Choroid plexus epithelial cell (primary cell): ENCODE measurements at regions not wholly inside any gene's neighbourhood (a gene's known extent, or its start where the extent isn't known, plus 50 kb on each side); places are given as distances from the start of the nearest gene placed in this dataset.

Source experiments
- DNase-seq: peaks from one replicate; pipeline ENCODE4 v3.0.0-alpha.2; 2010; ENCODE audit warnings: low read depth
- H3K4me3 ChIP-seq: 2 replicates; pipeline ENCODE4 v1.5.1; 2011; ENCODE audit warnings: low read depth, mild to moderate bottlenecking, control low read depth, low read length, moderate library complexity
- CTCF ChIP-seq: conservative IDR thresholded peaks from 2 replicates; pipeline ENCODE4 v1.5.1; 2011; ENCODE audit warnings: low read depth, mild to moderate bottlenecking, control low read depth, inconsistent platforms, low read length, moderate library complexity

- H3K4me3 ChIP-seq = no peak overlapping the region
- TF ChIP-seq CTCF = no peak
- no peak for DNase-seq
These were observed 192.6 kb upstream of the CST7 start for GRCh38 chr20:24756292-24757025.

- no peak for TF ChIP-seq CTCF
- DNase-seq = no peak
- H3K4me3 ChIP-seq = no peak overlapping the region
These were observed 187.6 kb upstream of the CST7 start for GRCh38 chr20:24761220-24762065.

GRCh38 chr20:24762371-24762770 lies 186.7 kb upstream of the CST7 start:
- no peak overlapping the region for H3K4me3 ChIP-seq
- no peak for DNase-seq
- TF ChIP-seq CTCF = no peak

- no peak overlapping the region for H3K4me3 ChIP-seq
- no peak for TF ChIP-seq CTCF
- no peak for DNase-seq
These were observed 186.2 kb upstream of the CST7 start for GRCh38 chr20:24762791-24763350.

DNA sequence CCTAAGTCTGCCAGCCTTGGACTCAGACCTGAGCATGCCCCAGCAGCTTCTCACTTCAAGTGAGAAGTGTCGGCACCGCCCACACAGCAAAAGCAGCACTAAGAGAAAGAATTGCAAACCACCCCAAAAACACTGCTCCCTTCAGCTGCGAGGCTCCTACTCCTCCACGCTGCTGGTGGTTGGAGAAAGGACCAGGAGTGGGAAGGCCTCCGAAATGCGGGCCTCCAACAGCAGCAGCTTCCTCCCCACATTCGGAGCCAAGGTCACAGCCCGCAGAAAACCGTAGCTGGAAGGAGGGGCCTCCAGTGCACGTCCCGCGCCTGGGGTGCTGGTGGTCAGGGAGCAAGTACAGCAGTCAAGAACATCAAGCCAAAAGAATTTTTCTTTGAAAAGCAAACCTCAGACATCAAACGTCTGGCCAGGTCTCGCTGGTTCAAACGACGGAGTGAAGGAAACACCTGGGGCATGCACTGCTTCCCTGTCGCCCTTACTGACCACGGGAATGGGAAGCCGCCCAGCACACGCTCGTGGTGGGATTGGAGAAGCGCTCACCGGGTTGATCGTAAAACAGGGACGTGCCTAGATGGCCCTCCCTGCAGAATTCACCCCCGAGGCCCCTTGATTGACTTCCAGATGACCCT lies 185.6 kb upstream of the CST7 start:
- no peak overlapping the region for H3K4me3 ChIP-seq
- no peak for TF ChIP-seq CTCF
- no peak for DNase-seq

GRCh38 chr20:24764027-24764793 lies 184.9 kb upstream of the CST7 start:
- TF ChIP-seq CTCF = no peak
- no peak for DNase-seq

More at GRCh38 chr20:24764027-24764793, 184.9 kb upstream of the CST7 start:
- H3K4me3 ChIP-seq = no peak overlapping the region
